ENCODE measurements at regions not wholly inside any gene's neighbourhood (a gene's known extent, or its start where the extent isn't known, plus 50 kb on each side); places are given as distances from the start of the nearest gene placed in this dataset.

GRCh38 chr5:152136321-152136720 is 211.7 kb upstream of the GLRA1 start:
- Histone ChIP-seq H3K36me3 (ENCODE audit: control insufficient read depth, insufficient read depth, low read length) (no peaks in the 10 kb centered on the region), H3K9me3 (ENCODE audit: control insufficient read depth, insufficient read depth, low read depth, low read length) (no peaks in the 10 kb centered on the region), H2AFZ (ENCODE audit: low read length) (no peak overlapping the region), H4K20me1 (ENCODE audit: control insufficient read depth, extremely low read depth, insufficient read depth, low read length) (no peaks in the 10 kb centered on the region), H3K4me3 (replicated peaks in 1 of 4; ENCODE audit: control extremely low read depth in 1 of 4, insufficient read depth in 1 of 4, low read depth in 3 of 4, low read length in 4 of 4) (no peak overlapping the region), H3K79me2 (ENCODE audit: control insufficient read depth, insufficient read depth, low read length) (no peaks in the 10 kb centered on the region), H3K9ac (ENCODE audit: insufficient read depth, low read length) (no peak overlapping the region), H3K4me2 (ENCODE audit: extremely low read depth, insufficient read depth, low read length) (no peak overlapping the region), H3K27ac (ENCODE audit: insufficient read depth, low read length) (no peak overlapping the region), H3K27me3 (ENCODE audit: control insufficient read depth, insufficient read depth, low read length) (no peaks in the 10 kb centered on the region), H3K4me1 (ENCODE audit: control insufficient read depth, extremely low read depth, insufficient read depth, low read length) (no peaks in the 10 kb centered on the region)
- DNase-seq (ENCODE audit: low read depth in 2 of 2): no peak
- TF ChIP-seq, protein P1, sequence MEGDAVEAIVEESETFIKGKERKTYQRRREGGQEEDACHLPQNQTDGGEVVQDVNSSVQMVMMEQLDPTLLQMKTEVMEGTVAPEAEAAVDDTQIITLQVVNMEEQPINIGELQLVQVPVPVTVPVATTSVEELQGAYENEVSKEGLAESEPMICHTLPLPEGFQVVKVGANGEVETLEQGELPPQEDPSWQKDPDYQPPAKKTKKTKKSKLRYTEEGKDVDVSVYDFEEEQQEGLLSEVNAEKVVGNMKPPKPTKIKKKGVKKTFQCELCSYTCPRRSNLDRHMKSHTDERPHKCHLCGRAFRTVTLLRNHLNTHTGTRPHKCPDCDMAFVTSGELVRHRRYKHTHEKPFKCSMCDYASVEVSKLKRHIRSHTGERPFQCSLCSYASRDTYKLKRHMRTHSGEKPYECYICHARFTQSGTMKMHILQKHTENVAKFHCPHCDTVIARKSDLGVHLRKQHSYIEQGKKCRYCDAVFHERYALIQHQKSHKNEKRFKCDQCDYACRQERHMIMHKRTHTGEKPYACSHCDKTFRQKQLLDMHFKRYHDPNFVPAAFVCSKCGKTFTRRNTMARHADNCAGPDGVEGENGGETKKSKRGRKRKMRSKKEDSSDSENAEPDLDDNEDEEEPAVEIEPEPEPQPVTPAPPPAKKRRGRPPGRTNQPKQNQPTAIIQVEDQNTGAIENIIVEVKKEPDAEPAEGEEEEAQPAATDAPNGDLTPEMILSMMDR (conservative IDR thresholded peaks at IDR 0.05 in 1 of 2, IDR thresholded peaks at IDR 0.05 in 1 of 2; ENCODE audit: low read depth in 1 of 2, low read length in 2 of 2): no peak
- no peak for TF ChIP-seq EZH2 (IDR thresholded peaks at IDR 0.05; ENCODE audit: low read length, missing control alignments)

DNA sequence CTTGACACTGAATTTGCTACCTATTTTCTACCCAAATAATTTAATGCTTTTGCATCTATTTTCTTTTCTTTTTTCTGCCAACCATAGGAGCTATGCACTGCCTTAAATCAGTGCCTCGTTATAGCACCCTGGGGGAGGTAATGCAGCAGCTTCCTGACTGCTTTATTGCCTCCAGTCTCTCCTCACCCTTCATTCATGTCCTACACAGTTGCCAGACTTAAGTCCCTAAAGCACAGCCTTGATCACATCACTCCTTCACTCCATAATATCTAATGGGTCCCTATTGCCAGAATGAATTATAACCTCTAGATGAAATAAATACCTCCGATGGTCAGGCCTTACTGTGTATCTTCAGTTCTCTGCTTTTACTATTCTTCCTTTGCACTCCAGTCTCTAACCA is 211.2 kb upstream of the GLRA1 start:
- H3K4me3 ChIP-seq (replicated peaks in 1 of 4; ENCODE audit: control extremely low read depth in 1 of 4, insufficient read depth in 1 of 4, low read depth in 3 of 4, low read length in 4 of 4): no peak overlapping the region
- no peaks in the 10 kb centered on the region for H3K79me2 ChIP-seq (ENCODE audit: control insufficient read depth, insufficient read depth, low read length)
- no peaks in the 10 kb centered on the region for H4K20me1 ChIP-seq (ENCODE audit: control insufficient read depth, extremely low read depth, insufficient read depth, low read length)
- H3K27me3 ChIP-seq (ENCODE audit: control insufficient read depth, insufficient read depth, low read length): no peaks in the 10 kb centered on the region
- H3K36me3 ChIP-seq (ENCODE audit: control insufficient read depth, insufficient read depth, low read length): no peaks in the 10 kb centered on the region
- TF ChIP-seq, protein P1 (conservative IDR thresholded peaks at IDR 0.05 in 1 of 2, IDR thresholded peaks at IDR 0.05 in 1 of 2; ENCODE audit: low read depth in 1 of 2, low read length in 2 of 2): no peak
- TF ChIP-seq EZH2 (IDR thresholded peaks at IDR 0.05; ENCODE audit: low read length, missing control alignments): no peak
- no peak overlapping the region for H3K4me2 ChIP-seq (ENCODE audit: extremely low read depth, insufficient read depth, low read length)
- no peak for DNase-seq (ENCODE audit: low read depth in 2 of 2)
- H3K27ac ChIP-seq (ENCODE audit: insufficient read depth, low read length): no peak overlapping the region
- H3K9ac ChIP-seq (ENCODE audit: insufficient read depth, low read length): no peak overlapping the region
- no peak overlapping the region for H2AFZ ChIP-seq (ENCODE audit: low read length)
- no peaks in the 10 kb centered on the region for H3K9me3 ChIP-seq (ENCODE audit: control insufficient read depth, insufficient read depth, low read depth, low read length)
- H3K4me1 ChIP-seq (ENCODE audit: control insufficient read depth, extremely low read depth, insufficient read depth, low read length): no peaks in the 10 kb centered on the region

GRCh38 chr5:152125661-152126205 is 201.1 kb upstream of the GLRA1 start:
- Histone ChIP-seq H3K9me3 (ENCODE audit: control insufficient read depth, insufficient read depth, low read depth, low read length) (no peaks in the 10 kb centered on the region), H4K20me1 (ENCODE audit: control insufficient read depth, extremely low read depth, insufficient read depth, low read length) (no peaks in the 10 kb centered on the region), H3K79me2 (ENCODE audit: control insufficient read depth, insufficient read depth, low read length) (no peaks in the 10 kb centered on the region), H3K4me2 (ENCODE audit: extremely low read depth, insufficient read depth, low read length) (no peak overlapping the region), H3K27ac (ENCODE audit: insufficient read depth, low read length) (no peak overlapping the region), H3K9ac (ENCODE audit: insufficient read depth, low read length) (no peak overlapping the region), H3K4me1 (ENCODE audit: control insufficient read depth, extremely low read depth, insufficient read depth, low read length) (no peaks in the 10 kb centered on the region), H3K4me3 (replicated peaks in 1 of 4; ENCODE audit: control extremely low read depth in 1 of 4, insufficient read depth in 1 of 4, low read depth in 3 of 4, low read length in 4 of 4) (no peak overlapping the region), H3K36me3 (ENCODE audit: control insufficient read depth, insufficient read depth, low read length) (no peaks in the 10 kb centered on the region), H2AFZ (ENCODE audit: low read length) (no peak overlapping the region), H3K27me3 (ENCODE audit: control insufficient read depth, insufficient read depth, low read length) (no peaks in the 10 kb centered on the region)
- no peak for DNase-seq (ENCODE audit: low read depth in 2 of 2)
- TF ChIP-seq, protein P1 (conservative IDR thresholded peaks at IDR 0.05 in 1 of 2, IDR thresholded peaks at IDR 0.05 in 1 of 2; ENCODE audit: low read depth in 1 of 2, low read length in 2 of 2): no peak
- TF ChIP-seq EZH2 (IDR thresholded peaks at IDR 0.05; ENCODE audit: low read length, missing control alignments): no peak

Measured in fibroblast of lung (primary cell).